CD14-positive monocyte (primary cell): ENCODE measurements at regions not wholly inside any gene's neighbourhood (a gene's known extent, or its start where the extent isn't known, plus 50 kb on each side); places are given as distances from the start of the nearest gene placed in this dataset.

ENCODE experiments used
- DNase-seq, 3 donors: peaks; one replicate each; pipeline ENCODE4 v3.0.0-alpha.2; 2011 to 2022
- H2AFZ ChIP-seq: 2 replicates; pipeline ENCODE4 v1.6.0; 2012; ENCODE audit warnings: mild to moderate bottlenecking, low read depth, low read length, inconsistent platforms; ENCODE audit not compliant: insufficient read depth, poor library complexity, severe bottlenecking
- H3K27ac ChIP-seq, 2 donors: 1 replicate in 1 of 2; 2 replicates in 1 of 2; pipeline ENCODE4 v1.5.1; 2012 to 2013; ENCODE audit warnings: low read length in 2 of 2, control low read depth in 1 of 2, inconsistent platforms in 1 of 2, low read depth in 1 of 2, mild to moderate bottlenecking in 1 of 2
- H3K27me3 ChIP-seq, 2 donors: one replicate each; pipeline versions ENCODE4 v1.6.0 to v1.6.1; 2011 to 2013; ENCODE audit warnings: low read length in 2 of 2; ENCODE audit not compliant: control insufficient read depth in 2 of 2, insufficient read depth in 2 of 2
- H3K36me3 ChIP-seq, 2 donors: replicated peaks in 1 of 2; 1 replicate in 1 of 2; 2 replicates in 1 of 2; pipeline versions ENCODE4 v1.5.1 to v1.6.1; 2012 to 2013; ENCODE audit warnings: low read length in 2 of 2, control low read depth in 1 of 2, inconsistent platforms in 1 of 2, mild to moderate bottlenecking in 1 of 2; ENCODE audit not compliant: insufficient read depth in 2 of 2, control insufficient read depth in 1 of 2
- H3K4me1 ChIP-seq, 2 donors: 1 replicate in 1 of 2; 2 replicates in 1 of 2; pipeline versions ENCODE4 v1.5.1 to v1.6.1; 2012 to 2013; ENCODE audit warnings: low read length in 2 of 2, control low read depth in 1 of 2, inconsistent platforms in 1 of 2, mild to moderate bottlenecking in 1 of 2, moderate library complexity in 1 of 2; ENCODE audit not compliant: insufficient read depth in 2 of 2, control insufficient read depth in 1 of 2
- H3K4me2 ChIP-seq: replicated peaks from 2 replicates; pipeline ENCODE3; 2012; ENCODE audit warnings: low read length, moderate library complexity, mild to moderate bottlenecking; ENCODE audit not compliant: poor library complexity, severe bottlenecking; ENCODE audit errors: extremely low read depth
- H3K4me3 ChIP-seq, 3 experiments: fragments of 200-600 bp in 1 of 3; sonication (generic) in 1 of 3; replicated peaks in 1 of 3; 1 replicate in 2 of 3; 2 replicates in 1 of 3; pipeline ENCODE4 v1.5.1; 2011 to 2013; ENCODE audit warnings: low read length in 3 of 3, mild to moderate bottlenecking in 3 of 3, control low read depth in 2 of 3, low read depth in 2 of 3, inconsistent platforms in 1 of 3, moderate library complexity in 1 of 3
- H3K79me2 ChIP-seq: 2 replicates; pipeline ENCODE4 v1.6.0; 2012; ENCODE audit warnings: mild to moderate bottlenecking, control low read depth, inconsistent platforms, low read length, moderate library complexity; ENCODE audit not compliant: insufficient read depth
- H3K9ac ChIP-seq: 2 replicates; pipeline ENCODE4 v1.6.0; 2017; ENCODE audit warnings: low read length, mild to moderate bottlenecking; ENCODE audit not compliant: insufficient read depth, poor library complexity, severe bottlenecking
- H3K9me3 ChIP-seq, 2 donors: replicated peaks in 1 of 2; 1 replicate in 1 of 2; 2 replicates in 1 of 2; pipeline versions ENCODE4 v1.5.1 to v1.6.1; 2012 to 2013; ENCODE audit warnings: low read length in 2 of 2, control low read depth in 1 of 2; ENCODE audit not compliant: control insufficient read depth in 1 of 2, insufficient read depth in 1 of 2
- H4K20me1 ChIP-seq: 2 replicates; pipeline ENCODE4 v1.6.0; 2012; ENCODE audit warnings: mild to moderate bottlenecking, low read length, control low read depth, moderate library complexity; ENCODE audit not compliant: insufficient read depth
- H3K27ac Mint-ChIP-seq, 7 donors: one replicate each; pipeline ENCODE4 v1.8.0; 2020; ENCODE audit warnings: mild to moderate bottlenecking in 7 of 7, mixed read lengths in 7 of 7, moderate library complexity in 6 of 7, inconsistent platforms in 2 of 7
- H3K27me3 Mint-ChIP-seq, 3 donors: one replicate each; pipeline ENCODE4 v1.8.0; 2021 to 2022; ENCODE audit warnings: low read depth in 3 of 3, mild to moderate bottlenecking in 3 of 3, mixed read lengths in 3 of 3, moderate library complexity in 3 of 3, inconsistent platforms in 1 of 3
- H3K36me3 Mint-ChIP-seq, 2 donors: one replicate each; pipeline ENCODE4 v1.8.0; 2020; ENCODE audit warnings: mixed read lengths in 2 of 2, inconsistent platforms in 1 of 2, mild to moderate bottlenecking in 1 of 2
- H3K4me1 Mint-ChIP-seq: one replicate; pipeline ENCODE4 v1.8.0; 2020; ENCODE audit warnings: mild to moderate bottlenecking, mixed read lengths
- H3K4me3 Mint-ChIP-seq, 2 donors: one replicate each; pipeline ENCODE4 v1.8.0; 2020; ENCODE audit warnings: mild to moderate bottlenecking in 2 of 2, mixed read lengths in 2 of 2, moderate library complexity in 1 of 2
- H3K9me3 Mint-ChIP-seq, 7 donors: one replicate each; pipeline ENCODE4 v1.8.0; 2020 to 2022; ENCODE audit warnings: mixed read lengths in 7 of 7, mild to moderate bottlenecking in 6 of 7, moderate library complexity in 6 of 7, inconsistent platforms in 2 of 7
- WGBS: methylation state at CpG from one replicate; pipeline ENCODE4 v1.1.5; 2013; ENCODE audit warnings: missing lambda C conversion rate; ENCODE audit not compliant: insufficient coverage; 5-methylcytosine and 5-hydroxymethylcytosine counted together
- intact Hi-C, 2 donors: fragments of 100-400 bp; cut with micrococcal nuclease; formaldehyde crosslinking; loops; one replicate each; pipeline versions ENCODE4 v1.15.0 to v1.15.1; 2023
- TF ChIP-seq, protein P1 (sequence below): fragments of 200-600 bp; IDR thresholded peaks from one replicate; pipeline ENCODE4 v1.8.0; 2022; ENCODE audit warnings: antibody characterized with exemption, mild to moderate bottlenecking

DNA sequence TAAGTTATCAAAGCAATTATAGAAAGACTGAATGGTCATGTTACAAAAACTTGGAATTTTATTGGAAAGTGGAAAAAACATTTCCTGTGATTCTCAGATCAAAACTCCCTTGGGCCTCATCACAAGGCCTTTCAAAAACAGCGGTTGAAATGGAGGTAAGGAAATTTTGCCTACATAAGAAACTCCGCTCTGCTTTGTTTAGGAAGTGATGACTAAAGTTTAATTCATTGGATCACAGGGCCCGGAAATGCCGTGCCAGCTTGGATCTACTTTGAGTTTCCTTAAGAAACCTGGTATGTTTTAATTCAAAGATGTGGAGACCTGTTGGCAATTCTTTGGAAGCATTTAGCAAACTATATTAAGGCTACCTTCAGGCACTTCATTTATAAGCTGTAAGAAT, 143.9 kb upstream of the MME start:
- TF ChIP-seq, protein P1, sequence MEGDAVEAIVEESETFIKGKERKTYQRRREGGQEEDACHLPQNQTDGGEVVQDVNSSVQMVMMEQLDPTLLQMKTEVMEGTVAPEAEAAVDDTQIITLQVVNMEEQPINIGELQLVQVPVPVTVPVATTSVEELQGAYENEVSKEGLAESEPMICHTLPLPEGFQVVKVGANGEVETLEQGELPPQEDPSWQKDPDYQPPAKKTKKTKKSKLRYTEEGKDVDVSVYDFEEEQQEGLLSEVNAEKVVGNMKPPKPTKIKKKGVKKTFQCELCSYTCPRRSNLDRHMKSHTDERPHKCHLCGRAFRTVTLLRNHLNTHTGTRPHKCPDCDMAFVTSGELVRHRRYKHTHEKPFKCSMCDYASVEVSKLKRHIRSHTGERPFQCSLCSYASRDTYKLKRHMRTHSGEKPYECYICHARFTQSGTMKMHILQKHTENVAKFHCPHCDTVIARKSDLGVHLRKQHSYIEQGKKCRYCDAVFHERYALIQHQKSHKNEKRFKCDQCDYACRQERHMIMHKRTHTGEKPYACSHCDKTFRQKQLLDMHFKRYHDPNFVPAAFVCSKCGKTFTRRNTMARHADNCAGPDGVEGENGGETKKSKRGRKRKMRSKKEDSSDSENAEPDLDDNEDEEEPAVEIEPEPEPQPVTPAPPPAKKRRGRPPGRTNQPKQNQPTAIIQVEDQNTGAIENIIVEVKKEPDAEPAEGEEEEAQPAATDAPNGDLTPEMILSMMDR, result no peak
- H3K4me2 ChIP-seq, result no peak overlapping the region
- H3K9ac ChIP-seq, result no peak overlapping the region
- 97% methylated on average over 3 of the region's 4 CpGs for whole genome bisulfite sequencing
- no peaks in the 10 kb centered on the region for H3K79me2 ChIP-seq
- no peaks in the 10 kb centered on the region for H3K4me1 ChIP-seq
- H4K20me1 ChIP-seq, result no peaks in the 10 kb centered on the region
- no peaks in the 10 kb centered on the region for H3K36me3 ChIP-seq
- intact Hi-C loops, result no loop called here
- no peak overlapping the region for H3K4me3 ChIP-seq
- H3K27me3 ChIP-seq, result no peaks in the 10 kb centered on the region
- Mint-ChIP-seq H3K9me3 (peaks cover 3 to 20% (median 15%) of the 10 kb centered on the region in 7 donors), H3K36me3 (no peaks in the 10 kb centered on the region), H3K4me3 (no peak overlapping the region), H3K4me1 (no peaks in the 10 kb centered on the region), H3K27me3 (no peaks in the 10 kb centered on the region), H3K27ac (no peak overlapping the region)
- no peak for DNase-seq
- H2AFZ ChIP-seq, result no peak overlapping the region
- no peak overlapping the region for H3K27ac ChIP-seq
- H3K9me3 ChIP-seq, result peaks cover 11 to 17% of the 10 kb centered on the region in 2 donors

DNA sequence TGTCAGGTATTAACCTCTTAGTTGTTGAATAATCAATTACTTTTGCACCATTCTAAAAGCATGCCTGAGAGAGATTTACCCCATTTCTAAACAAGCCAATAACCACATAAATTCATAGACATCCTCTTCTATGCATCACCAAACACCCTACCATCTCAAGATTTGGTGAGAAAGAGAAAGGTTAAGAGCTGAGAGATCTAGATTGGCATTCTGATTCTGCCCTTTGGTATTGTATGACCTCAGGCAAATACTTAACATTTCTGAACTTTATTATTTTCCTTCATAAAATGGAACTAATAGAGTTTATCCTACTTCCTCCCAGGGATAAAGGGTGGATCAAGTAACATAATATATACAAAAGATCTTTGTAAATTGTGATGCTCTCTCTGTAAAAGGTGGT, 146.5 kb upstream of the MME start:
- no peaks in the 10 kb centered on the region for H3K4me1 ChIP-seq
- H3K27me3 ChIP-seq, result no peaks in the 10 kb centered on the region
- Mint-ChIP-seq H3K4me3 (no peak overlapping the region), H3K4me1 (no peaks in the 10 kb centered on the region), H3K27ac (no peak overlapping the region), H3K9me3 (peaks cover 0 to 4% (median 0%) of the 10 kb centered on the region in 7 donors), H3K27me3 (no peaks in the 10 kb centered on the region), H3K36me3 (no peaks in the 10 kb centered on the region)
- H3K9me3 ChIP-seq, result no peaks in the 10 kb centered on the region
- no peak overlapping the region for H2AFZ ChIP-seq
- no peaks in the 10 kb centered on the region for H3K36me3 ChIP-seq
- H3K4me3 ChIP-seq, result no peak overlapping the region
- H3K9ac ChIP-seq, result no peak overlapping the region
- no peak for DNase-seq
- H3K4me2 ChIP-seq, result no peak overlapping the region
- H3K27ac ChIP-seq, result no peak overlapping the region
- no peaks in the 10 kb centered on the region for H4K20me1 ChIP-seq
- intact Hi-C loops, result no loop called here
- no peaks in the 10 kb centered on the region for H3K79me2 ChIP-seq
- TF ChIP-seq, protein P1, result no peak
